Amniotic epithelial cell (primary cell): ENCODE measurements at regions not wholly inside any gene's neighbourhood (a gene's known extent, or its start where the extent isn't known, plus 50 kb on each side); places are given as distances from the start of the nearest gene placed in this dataset.
A peak's percentile ranks its signal among the peaks of the same experiment; 100 is the strongest.

Source experiments
- DNase-seq: peaks from one replicate; pipeline ENCODE4 v3.0.0-alpha.2; 2010; ENCODE audit warnings: low read depth

- DNase-seq: peak; percentile 92
Measured at GRCh38 chr16:85402910-85403692, 210.0 kb upstream of the GSE1 start.

GRCh38 chr16:85403693-85404092 lies 209.4 kb upstream of the GSE1 start:
- DNase-seq: no peak

GRCh38 chr16:85412911-85413520 lies 200.1 kb upstream of the GSE1 start:
- no peak for DNase-seq

- DNase-seq: no peak
Measured at GRCh38 chr16:85413691-85414663, 199.1 kb upstream of the GSE1 start.

- no peak for DNase-seq
Measured at GRCh38 chr16:85415196-85416090, 197.7 kb upstream of the GSE1 start.

- DNase-seq: no peak
Measured at GRCh38 chr16:85416228-85417109, 196.7 kb upstream of the GSE1 start.

- DNase-seq: no peak
Measured at GRCh38 chr16:85417156-85417860, 195.8 kb upstream of the GSE1 start.

GRCh38 chr16:85418978-85419491 lies 194.1 kb upstream of the GSE1 start:
- DNase-seq: no peak

- DNase-seq: no peak
Measured at GRCh38 chr16:85419503-85420408, 193.4 kb upstream of the GSE1 start.

GRCh38 chr16:85420501-85421337 lies 192.4 kb upstream of the GSE1 start:
- peak; percentile 39 for DNase-seq

- no peak for DNase-seq
Measured at GRCh38 chr16:85421338-85422195, 191.6 kb upstream of the GSE1 start.

- peak; percentile 76 for DNase-seq
Measured at GRCh38 chr16:85422196-85422631, 190.9 kb upstream of the GSE1 start.

- DNase-seq: no peak
Measured at GRCh38 chr16:85422632-85423550, 190.2 kb upstream of the GSE1 start.

GRCh38 chr16:85423631-85424030 lies 189.5 kb upstream of the GSE1 start:
- DNase-seq: no peak
